ENCODE measurements at regions not wholly inside any gene's neighbourhood (a gene's known extent, or its start where the extent isn't known, plus 50 kb on each side); places are given as distances from the start of the nearest gene placed in this dataset.
A peak's percentile ranks its signal among the peaks of the same experiment; 100 is the strongest.

DNA sequence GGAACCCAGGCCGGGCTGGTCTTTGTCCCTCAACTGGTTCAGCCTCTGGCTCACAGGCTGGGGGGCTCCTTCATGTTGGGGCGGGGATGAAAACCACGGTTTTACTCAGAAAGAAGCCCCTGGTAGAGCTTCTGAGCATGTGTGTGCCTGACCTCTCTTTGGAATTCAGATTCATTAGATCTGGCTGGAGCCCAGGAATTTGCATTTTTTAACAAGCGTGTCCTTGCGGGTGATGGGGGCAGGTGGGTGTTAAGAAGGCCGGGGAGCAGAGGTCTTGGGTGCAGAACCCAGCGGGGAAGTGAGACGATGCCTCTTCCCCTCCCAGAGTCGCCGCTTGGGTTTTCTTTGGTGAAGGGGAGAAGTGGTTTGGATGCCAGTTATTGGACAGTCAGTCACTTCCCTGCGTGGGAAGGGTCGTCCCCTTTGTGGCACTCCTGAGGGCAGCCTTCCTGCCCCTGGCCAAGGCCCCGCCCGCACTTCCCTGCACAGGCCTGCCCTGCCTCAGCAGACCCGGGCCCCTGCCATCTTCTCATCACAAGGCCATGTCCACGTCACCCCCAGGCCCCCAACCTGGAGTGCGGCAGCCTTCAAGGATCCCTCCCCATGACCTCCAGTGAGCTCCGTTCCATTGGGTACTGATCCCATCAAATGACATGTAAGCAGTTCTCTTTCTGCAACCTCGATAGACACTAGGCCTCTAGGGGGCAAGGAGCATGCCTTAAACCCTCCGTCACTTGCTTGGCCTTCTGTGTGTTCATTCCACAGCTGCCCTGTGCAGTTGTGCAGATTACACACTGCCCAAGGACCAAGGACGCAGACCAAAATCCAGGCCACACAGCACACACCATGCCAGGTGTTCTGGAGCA is 177.7 kb upstream of the CIBAR2 start:
- DNase-seq (ENCODE audit: low read depth, low spot score): no peak

DNA sequence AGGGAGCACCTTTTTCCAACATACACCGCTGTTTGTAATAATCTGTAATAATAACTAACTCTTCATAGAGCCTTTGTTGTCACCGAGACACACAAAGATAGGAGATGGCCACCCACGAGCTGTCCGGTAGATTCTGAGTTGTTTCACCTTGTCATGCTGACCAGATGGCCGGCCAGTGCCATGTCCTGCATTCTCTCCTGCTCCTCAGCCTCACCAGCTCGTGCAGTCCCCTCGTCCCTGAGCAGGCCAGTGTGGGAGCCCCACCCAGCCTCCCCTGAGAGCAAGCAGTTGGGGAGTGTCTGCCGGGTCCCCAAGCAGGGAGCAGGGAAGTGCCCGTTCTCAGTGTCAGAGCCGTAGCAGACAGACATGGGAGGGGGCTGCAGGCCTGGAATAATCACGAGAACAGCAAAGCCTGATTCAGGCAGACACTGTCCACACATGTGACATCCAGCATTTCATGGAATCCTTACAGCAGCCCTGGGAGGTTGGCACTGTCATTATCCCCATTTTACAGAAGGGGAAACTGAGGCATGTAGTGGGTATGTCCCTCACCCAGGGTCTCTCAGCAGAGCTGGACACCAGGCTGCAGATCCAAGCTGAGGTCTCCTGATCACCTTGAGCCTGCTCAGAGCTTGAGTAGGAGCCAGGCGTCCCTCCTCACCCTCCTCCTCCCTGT is 178.5 kb upstream of the CIBAR2 start:
- no peak for DNase-seq (ENCODE audit: low read depth, low spot score)

DNA sequence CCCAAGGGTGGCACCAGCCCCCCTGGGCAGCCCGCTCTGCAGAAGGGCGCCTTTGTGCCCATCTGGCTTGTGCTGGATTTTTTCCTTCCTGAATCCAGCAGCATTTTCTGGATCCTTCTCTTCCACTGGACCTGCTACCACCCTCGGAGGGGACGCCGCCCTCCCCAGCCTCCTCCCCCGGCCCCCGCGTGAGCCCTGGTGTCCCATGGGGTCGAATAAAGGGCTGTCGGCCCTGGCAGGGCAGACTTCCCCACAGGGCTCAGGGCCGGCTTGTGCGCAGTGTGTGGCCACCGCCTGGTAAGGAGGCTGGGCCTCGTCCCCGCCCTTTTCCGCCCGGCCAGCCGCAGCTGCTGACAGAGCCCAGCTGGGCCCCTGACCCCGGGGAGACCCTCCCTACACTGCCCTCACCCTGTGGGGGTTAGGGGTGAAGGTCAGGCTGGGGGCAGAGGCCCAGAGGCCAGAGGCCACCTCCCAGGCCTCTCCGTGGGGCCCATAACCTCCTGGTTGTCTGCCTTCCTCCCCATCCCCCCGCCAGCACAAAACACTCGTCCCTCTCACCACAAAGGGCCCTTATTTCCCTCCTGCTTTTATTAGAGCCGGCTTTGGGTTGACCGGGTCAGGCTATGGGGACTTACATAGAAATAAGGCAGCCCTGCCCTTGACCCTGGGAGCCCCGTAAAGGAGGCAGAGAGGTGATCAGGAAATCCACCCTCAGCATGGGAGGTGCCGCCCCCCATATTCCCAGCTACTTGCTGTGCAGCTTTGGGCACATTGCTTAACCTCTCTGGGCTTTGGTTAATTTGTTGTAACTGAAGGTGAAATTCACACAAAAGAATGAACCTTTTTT is 179.3 kb upstream of the CIBAR2 start:
- no peak for DNase-seq (ENCODE audit: low read depth, low spot score)

DNA sequence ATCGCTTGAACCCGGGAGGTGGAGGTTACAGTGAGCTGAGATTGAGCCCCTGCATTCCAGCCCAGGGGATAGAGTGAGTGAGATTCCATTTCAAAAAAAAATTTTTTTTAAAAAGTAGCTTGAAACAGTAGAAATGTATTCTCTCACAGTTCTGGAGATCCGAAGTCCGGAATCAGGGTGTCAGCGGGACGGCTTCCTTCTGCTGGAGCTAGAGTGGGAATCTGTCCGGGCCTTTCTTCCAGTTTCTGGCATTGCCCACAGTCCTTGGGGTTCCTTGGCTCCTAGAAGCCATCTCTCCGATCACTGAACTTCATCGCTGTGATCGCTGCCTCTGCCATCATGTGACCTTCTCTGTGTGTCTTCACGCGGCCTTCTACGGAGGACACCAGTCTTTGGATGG is 181.2 kb upstream of the CIBAR2 start:
- DNase-seq (ENCODE audit: low read depth, low spot score): no peak

DNA sequence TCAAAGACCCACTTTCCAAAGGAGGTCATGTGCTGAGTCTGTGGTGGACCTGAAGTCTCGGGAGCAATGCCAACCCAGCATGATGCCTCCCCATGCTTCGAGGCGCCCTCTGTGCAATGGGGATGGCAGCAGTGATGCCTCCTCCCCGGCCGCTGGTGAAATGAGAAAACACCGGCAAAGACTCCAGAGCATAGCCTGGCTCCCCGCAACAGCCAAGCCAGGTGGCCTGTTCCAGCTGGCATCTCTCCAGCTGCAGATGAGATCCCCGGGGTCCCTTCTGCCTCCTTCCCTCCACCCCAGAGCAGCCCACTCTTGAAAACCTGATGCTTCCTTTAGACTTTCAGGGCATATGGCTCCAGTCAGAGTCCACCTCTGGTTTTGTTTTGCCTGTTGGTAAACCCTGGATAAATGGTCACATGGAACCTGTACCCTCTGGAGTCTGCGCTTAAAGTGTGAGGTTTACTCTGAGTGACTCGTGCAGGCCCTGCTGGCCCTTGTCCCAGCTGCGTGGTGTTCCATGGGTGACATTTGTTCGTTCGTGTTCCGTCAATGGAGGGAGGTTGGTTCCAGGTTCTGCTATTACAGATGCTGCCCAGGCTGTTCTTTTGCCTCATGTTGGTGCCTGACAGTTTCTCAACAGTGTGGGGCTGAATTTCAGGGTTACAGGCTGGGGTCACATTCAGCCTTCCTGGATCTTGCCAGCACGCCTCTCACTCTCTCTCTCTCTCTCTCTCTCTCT is 181.8 kb upstream of the CIBAR2 start:
- no peak for DNase-seq (ENCODE audit: low read depth, low spot score)

DNA sequence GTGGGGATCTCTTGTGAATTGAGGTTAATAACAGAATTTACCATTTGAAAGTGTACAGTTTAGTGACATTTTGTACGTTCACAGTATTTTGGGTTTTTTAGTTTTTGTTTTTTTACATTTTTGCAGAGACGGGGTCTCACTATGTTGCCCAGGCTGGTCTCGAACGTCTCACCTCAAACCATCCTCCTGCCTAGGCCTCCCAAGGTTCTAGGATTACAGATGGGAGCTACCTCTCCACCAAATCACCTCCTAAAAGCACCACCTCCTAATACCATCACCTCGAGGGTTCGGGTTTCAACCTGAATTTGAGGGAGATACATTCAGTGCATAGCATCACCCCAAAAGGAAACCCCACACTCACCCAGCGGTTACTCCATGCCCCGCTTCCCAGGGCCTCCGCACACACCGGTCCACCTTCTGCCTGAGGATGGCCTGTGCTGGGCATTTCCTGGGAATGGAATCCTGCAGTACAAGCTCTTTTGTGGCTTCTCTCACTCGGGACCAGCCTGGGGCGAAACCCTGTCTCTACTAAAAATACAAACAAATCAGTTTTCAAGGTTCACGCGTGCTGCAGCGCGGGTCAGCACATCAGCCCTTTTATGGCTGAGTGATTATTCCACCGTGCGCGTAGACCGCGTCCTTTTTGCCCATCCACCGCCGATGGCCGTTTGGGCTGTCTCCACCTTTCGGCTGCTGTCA is 182.7 kb upstream of the CIBAR2 start:
- no peak for DNase-seq (ENCODE audit: low read depth, low spot score)

DNA sequence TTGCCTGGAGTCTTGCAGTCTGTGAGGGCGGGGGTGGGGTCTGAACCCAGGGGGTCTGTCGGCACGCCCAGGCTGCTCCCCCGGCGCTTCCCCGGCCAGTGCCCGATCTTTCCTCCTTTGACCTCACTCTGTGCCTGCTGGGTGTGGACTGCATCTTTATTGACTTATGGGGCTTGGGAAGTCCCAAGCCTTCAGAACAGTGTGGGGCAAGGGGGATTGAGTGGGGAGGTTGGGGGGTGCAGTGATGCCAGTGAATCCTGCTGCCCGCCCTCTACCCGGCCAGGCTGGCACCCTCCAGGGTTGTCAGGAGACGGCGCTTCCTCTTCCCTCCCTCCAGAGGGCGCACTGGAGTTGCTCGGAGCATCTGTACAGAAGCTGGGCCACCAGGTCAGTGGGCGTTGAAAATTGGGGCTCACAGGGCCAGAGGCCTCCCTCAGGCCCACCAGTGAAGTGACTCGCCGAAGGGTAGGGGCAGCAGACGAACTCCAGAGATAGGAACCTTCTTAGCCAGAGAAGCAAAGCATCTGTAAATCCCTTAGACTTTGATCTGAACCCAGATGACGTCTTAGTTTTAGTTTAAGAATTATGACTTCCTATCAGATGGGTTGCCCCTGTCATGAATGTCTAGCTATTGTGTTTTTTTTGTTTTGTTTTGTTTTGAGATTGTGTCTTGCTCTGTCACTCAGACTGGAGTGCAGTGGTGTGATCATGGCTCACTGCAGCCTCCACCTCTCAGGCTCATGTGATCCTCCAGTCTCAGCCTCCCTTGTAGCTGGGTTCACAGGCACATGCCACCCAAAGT is 184.8 kb upstream of the CIBAR2 start:
- DNase-seq (ENCODE audit: low read depth, low spot score): no peak

DNA sequence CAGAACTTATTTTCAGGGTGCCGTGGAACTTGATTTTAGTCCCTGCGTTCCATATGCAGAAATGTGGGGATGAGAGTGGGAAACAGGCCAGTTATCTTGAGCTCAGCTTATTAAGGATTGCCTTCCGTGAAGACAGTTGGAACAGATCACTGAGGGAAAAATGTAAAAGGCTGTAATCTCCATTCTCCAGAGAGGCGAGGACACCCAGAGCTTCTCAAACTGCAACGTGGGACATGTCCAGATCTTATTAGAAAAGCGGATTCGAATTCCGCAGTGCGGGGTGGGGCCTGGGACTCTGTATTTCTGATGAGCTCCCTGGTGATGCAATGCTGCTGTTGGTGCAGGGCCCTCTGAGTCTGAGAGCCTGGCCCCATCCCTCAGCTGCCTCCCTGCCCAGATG is 185.6 kb upstream of the CIBAR2 start:
- DNase-seq (ENCODE audit: low read depth, low spot score): no peak

DNA sequence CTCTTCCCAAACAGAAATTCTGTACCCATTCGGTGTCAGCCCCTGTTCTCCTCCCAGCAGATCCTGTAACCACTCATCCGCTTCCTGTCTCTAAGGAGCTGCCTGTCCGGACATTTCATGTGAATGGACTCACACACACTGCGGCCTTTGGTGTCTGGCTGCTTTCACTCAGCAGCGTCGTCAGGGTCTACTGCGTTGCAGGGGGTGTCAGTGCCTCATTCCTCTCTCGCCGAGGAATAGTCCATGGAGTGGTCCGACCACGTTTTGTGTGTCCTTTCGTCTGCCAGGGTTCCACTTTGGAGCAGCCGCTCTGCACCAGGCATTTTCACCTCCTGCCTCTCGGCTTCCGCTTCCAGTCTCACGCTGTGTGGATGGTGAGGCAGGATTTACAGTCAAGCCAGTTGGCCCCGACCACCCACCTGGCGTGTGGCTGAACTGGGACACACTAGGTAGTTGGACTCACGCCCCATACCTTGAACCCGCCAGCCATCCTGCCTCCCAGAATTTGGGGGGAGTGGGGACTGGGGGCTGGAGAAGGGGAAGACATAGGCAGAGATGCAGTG is 188.2 kb upstream of the CIBAR2 start:
- DNase-seq (ENCODE audit: low read depth, low spot score): no peak

DNA sequence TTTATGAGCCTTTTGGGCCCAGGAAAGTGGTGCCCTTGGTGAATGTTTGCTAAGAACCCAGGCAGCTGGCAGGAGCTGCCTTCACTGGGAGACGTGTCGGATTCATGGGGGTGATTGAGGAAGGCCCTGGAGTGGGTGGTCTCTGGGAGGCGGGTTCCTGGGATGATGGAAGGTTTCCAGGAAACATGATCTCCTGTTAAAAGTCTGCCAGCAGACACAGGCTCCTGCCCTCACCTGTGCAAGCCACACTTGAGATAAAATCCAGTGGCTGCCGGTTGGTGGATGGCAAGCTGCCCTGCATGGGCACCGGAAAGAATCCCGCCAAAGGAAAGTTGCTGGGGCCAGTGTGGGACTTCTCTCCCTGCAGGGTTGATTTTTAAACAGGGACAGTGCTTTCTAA is 189.0 kb upstream of the CIBAR2 start:
- no peak for DNase-seq (ENCODE audit: low read depth, low spot score)

DNA sequence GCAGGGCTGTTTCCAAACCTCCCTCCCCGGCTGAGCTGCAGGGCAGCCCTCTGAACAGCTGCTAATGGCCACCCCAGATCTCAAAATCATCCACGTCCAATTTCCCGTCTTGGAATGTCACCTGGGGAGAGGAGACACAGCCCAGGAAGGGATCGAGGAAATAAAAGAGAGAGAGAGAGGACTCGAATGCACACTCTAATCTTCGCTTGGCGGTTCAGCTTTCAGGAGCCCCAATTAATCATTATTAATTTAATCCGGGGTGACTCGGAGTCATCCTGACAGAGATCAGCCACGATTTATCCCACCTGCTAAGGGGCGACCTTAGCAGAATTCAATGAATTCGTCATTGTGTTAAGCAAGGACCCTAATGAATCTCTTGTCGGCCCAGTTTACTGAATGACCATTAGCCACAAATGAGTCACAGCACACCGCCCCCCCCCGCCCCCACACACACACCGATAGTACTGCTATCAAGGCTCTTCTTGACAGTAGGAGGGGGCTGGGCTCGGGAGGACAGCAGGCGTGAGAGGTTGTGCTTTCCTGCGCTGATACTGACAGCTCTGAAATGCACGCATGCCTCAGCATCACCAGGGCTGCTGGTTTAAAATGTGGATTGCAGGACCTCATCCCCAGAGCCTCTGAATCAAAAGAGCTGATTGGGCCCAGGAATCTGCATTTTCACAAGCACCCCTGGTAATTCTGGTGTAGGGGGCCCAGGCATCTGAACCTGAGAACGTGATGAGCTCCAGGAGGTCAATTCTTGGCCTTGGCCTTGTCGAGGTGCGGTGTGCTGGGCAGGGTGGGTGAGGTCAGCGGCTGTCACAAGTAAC is 190.0 kb upstream of the CIBAR2 start:
- DNase-seq (ENCODE audit: low read depth, low spot score): no peak

DNA sequence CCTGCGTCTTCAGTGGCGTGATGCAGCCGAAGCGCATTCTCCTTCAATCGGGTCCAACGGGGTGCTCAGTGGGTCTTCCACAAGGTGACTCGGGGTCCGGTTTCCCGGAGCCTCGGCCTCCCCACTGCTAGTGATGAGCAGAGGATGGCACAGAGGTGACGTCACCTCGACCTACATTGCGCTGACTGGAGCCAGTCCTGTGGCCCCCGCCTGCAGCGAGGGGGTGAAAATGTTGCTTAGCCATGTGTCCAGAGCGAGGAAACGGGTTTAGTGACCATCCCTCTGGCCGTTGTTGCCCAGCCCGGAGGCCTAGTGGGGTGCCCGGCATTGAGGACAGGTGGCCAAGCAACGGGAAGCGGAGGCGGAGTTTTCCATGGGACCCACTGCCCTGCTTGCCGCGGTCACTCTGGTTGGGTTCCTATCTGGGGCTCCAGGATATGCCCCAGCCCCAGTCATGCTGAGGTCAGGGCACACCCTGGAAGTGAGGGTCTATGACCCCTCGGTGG is 190.6 kb upstream of the CIBAR2 start:
- no peak for DNase-seq (ENCODE audit: low read depth, low spot score)

DNA sequence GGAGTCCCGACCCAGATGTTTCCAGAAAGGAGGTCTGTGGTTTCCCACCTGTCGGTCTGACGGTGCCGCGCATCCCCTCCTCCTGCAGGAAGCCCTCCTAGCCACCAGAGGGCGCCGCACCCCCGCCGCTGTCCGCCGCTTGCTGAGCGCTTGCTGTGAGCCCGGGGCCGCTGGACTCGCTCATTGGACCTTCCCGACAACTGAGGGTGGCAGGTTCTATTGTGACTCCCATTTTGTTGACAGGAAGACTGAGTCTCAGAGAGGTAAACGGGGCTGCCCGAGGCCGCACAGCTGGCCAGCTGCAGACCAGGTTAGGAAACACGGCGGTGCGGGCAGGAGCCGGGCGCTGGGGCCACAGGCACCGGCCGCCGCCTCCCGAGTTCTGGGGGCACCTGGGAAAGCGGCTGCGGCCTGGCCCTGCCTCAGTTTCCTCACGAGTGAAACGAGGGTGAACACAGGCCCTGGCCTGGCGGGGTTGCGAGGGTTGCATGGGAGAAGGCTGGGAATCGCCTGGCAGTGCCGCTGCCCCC is 191.1 kb upstream of the CIBAR2 start:
- DNase-seq (ENCODE audit: low read depth, low spot score): no peak

DNA sequence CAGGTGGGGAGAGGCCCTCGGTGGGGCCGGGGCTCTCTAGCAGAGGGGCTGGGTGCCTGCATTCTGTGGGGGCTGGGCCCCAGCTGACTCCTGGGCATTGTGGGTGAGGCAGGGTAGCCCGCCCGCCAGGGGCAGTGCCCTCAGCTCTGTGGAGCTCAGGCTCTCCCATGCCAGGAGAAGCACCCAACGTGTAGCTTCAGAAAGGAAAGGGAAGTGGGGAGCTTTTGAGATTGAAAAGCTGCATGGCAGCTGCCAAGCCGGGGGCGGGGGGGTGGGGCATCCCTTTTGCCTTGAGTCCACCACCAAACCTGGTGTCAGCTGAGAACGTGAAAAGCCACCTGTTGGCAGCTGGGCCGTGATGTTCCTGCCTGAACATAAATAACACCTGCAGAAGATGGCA is 192.1 kb upstream of the CIBAR2 start:
- no peak for DNase-seq (ENCODE audit: low read depth, low spot score)

DNA sequence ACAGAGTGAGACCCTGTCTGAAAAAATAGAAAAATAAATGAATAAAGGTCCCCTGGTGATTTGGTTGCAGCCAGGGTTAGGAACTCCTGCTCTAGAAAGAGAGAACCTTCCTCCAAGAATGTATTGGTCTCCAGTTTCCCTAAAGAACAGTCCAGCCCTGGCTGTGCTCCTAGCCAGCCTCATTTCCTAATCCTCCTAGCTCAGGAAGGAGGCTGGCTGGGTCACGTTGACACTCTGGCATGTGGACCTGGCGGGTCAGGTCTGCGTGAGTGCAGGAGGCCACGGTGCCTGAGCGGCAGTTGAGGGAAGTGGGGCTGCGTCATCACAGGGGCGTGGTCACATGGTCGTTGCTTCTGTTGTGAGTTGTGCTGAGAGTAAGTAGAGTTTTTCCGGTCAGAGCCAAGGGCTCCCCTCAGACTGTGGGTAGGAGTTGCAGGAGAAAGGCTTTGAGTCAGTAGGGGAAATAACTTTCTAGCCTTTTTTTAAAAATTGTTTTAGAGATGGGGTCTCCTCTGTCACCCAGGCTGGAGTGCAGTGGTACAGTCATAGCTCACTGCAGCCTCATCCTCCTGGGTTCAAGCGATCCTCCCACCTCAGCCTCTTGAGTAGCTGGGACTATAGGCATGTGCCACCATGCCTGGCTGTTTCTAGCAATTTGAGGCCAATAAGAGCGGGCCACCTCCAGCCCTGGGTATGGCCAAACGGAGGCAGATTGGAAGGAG is 194.0 kb upstream of the CIBAR2 start:
- peak; percentile 71 for DNase-seq (ENCODE audit: low read depth, low spot score)

DNA sequence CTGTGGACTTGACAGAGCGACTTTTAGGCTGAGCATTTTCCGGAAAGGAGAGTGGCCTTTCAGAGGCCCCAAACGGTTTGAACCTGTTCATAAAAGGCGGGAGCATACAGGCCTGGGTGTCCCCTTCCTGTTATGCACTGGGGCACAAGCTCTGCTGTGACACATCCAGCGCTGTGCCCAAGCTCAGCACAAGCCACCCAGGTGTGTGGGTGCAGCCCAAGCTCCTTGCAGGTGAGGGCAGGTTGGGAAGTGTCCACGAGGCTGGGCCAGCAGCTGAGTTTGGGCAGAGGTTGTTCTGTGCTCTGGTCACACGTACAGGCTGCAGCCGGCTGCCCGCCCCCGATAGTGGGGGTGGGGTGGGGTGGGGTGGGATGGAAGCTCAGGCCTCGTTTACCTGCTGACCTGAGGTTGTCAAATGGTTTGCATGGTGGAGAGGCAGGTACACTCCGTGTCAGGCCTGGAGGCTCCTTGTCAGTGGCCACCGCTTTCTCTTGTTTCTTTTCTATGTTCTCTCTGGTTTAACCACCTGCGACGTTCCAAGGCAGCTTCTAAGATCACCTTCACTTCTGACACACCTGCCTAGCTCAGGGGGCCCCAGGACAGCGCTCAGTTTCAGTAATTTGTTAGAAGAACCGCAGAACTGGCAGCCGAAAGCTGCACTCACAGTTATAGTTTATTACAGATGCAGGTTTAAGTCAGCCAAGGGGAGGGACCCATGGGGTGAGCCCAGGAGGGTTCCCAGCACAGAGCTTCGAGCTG is 194.7 kb upstream of the CIBAR2 start:
- DNase-seq (ENCODE audit: low read depth, low spot score): no peak
